Adrenal gland (tissue), 9 donors: ENCODE measurements at regions not wholly inside any gene's neighbourhood (a gene's known extent, or its start where the extent isn't known, plus 50 kb on each side); places are given as distances from the start of the nearest gene placed in this dataset.

Experiments used
- DNase-seq, 7 donors: peaks; one replicate each; pipeline ENCODE4 v3.0.0-alpha.2; 2019 to 2020
- H3K27ac ChIP-seq, 5 donors: fragments of 200-600 bp; sonication (generic) in 4 of 5; 1 replicate in 3 of 5; 2 replicates in 2 of 5; pipeline versions ENCODE4 v1.5.1 to v1.8.0; 2016 to 2020; ENCODE audit warnings: mild to moderate bottlenecking in 1 of 5
- H3K27me3 ChIP-seq: fragments of 200-600 bp; 2 replicates; pipeline ENCODE4 v1.8.0; 2021
- H3K36me3 ChIP-seq, 2 donors: fragments of 200-600 bp; replicated peaks in 1 of 2; 1 replicate in 1 of 2; 2 replicates in 1 of 2; pipeline versions ENCODE4 v1.5.1 to v1.8.0; 2018 to 2022
- H3K4me1 ChIP-seq, 2 donors: fragments of 200-600 bp; replicated peaks in 1 of 2; 1 replicate in 1 of 2; 2 replicates in 1 of 2; pipeline versions ENCODE4 v1.5.1 to v1.8.0; 2018 to 2021
- H3K4me3 ChIP-seq, 4 donors: fragments of 200-600 bp; sonication (generic) in 3 of 4; one replicate each; pipeline ENCODE4 v1.5.1; 2016 to 2018
- H3K9me3 ChIP-seq, 3 donors: fragments of 200-600 bp; sonication (generic) in 1 of 3; replicated peaks in 1 of 3; 1 replicate in 2 of 3; 2 replicates in 1 of 3; pipeline versions ENCODE4 v1.5.1 to v1.8.0; 2016 to 2021
- POLR2A ChIP-seq, 2 donors: fragments of 450-650 bp; IDR thresholded peaks; one replicate each; pipeline ENCODE4 v1.6.1; 2017; ENCODE audit warnings: antibody characterized with exemption in 2 of 2, mild to moderate bottlenecking in 2 of 2, moderate library complexity in 1 of 2
- WGBS, 4 donors: extraction: QIAGEN DNeasy Blood & Tissue Kit in 2 of 4; methylation state at CpG; one replicate each; pipeline versions ENCODE4 v1.1.5 to v1.1.7; 2013 to 2017; 5-methylcytosine and 5-hydroxymethylcytosine counted together
- intact Hi-C, 2 donors: fragments of 100-400 bp; cut with DNase I; formaldehyde crosslinking; loops; one replicate each; pipeline versions ENCODE4 v1.14.1 to v1.15.0; 2022 to 2023
- TF ChIP-seq, protein P1 (sequence below), 6 experiments: fragments of 450-650 bp in 4 of 6; fragments of 200-600 bp in 2 of 6; sonication (generic) in 1 of 6; IDR thresholded peaks; 1 replicate in 5 of 6; 2 replicates in 1 of 6; pipeline versions ENCODE4 v1.5.1 to v1.8.0; 2016 to 2021; ENCODE audit warnings: antibody characterized with exemption in 6 of 6, mild to moderate bottlenecking in 2 of 6, moderate library complexity in 1 of 6
- donor health status: healthy with polysubstance abuse.
- donor health status: Bipolar disorder and iron deficiency.
- donor health status: DM: yes; HTN: yes; CAD: no.
- donor health status: DM: no; HTN: no; CAD: no.
- donor health status: DM: no; HTN: no; CAD: no.

DNA sequence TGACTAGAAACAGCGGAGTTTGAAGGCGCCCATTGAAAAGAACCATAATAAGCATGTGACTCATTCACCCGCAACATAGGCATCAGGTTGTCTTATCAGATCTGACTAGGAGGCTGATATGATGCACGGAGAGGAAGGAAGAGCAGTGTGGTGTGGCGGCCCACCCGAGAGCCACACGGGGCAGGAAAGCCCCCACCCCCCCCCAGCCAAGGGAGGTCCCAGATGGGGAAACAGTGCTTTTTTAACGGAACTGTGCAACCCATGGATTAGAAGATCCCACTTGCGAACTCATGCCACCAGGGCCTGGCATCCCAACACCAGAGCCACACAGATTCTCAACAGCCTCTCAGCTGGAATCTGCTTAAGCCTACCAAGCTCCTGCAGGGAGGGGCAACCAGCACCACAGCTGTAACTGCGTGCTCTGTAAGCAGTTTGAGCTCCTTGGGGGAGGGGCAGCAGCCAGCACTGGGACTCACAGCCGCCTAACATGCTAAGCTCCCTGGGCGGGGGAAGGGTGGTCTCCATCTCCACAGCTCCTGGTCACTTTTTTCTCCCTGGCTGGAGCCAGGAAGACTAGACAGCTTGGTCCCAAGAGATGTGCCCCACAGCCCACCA is 466.2 kb downstream of the PDGFC start:
- Histone ChIP-seq H3K36me3 (no peaks in the 10 kb centered on the region), H3K27ac (no peak overlapping the region), H3K27me3 (no peaks in the 10 kb centered on the region), H3K4me1 (no peaks in the 10 kb centered on the region), H3K9me3 (no peaks in the 10 kb centered on the region), H3K4me3 (no peak overlapping the region)
- no peak for DNase-seq
- 76 to 79% (median 77%) methylated on average over 7 to 12 of the region's 12 CpGs for WGBS, 4 donors
- TF ChIP-seq, protein P1, sequence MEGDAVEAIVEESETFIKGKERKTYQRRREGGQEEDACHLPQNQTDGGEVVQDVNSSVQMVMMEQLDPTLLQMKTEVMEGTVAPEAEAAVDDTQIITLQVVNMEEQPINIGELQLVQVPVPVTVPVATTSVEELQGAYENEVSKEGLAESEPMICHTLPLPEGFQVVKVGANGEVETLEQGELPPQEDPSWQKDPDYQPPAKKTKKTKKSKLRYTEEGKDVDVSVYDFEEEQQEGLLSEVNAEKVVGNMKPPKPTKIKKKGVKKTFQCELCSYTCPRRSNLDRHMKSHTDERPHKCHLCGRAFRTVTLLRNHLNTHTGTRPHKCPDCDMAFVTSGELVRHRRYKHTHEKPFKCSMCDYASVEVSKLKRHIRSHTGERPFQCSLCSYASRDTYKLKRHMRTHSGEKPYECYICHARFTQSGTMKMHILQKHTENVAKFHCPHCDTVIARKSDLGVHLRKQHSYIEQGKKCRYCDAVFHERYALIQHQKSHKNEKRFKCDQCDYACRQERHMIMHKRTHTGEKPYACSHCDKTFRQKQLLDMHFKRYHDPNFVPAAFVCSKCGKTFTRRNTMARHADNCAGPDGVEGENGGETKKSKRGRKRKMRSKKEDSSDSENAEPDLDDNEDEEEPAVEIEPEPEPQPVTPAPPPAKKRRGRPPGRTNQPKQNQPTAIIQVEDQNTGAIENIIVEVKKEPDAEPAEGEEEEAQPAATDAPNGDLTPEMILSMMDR (IDR thresholded peaks at IDR 0.05) = no peak
- no peak for TF ChIP-seq POLR2A (IDR thresholded peaks at IDR 0.05)
- intact Hi-C loops = no loop called here

GRCh38 chr4:156503119-156503518 is 468.5 kb downstream of the PDGFC start:
- TF ChIP-seq, protein P1 (IDR thresholded peaks at IDR 0.05) = no peak
- TF ChIP-seq POLR2A (IDR thresholded peaks at IDR 0.05) = no peak
- DNase-seq = no peak
- intact Hi-C loops = no loop called here
- Histone ChIP-seq H3K4me1 (no peaks in the 10 kb centered on the region), H3K27me3 (no peaks in the 10 kb centered on the region), H3K9me3 (no peaks in the 10 kb centered on the region), H3K27ac (no peak overlapping the region), H3K36me3 (no peaks in the 10 kb centered on the region), H3K4me3 (no peak overlapping the region)
- 81 to 92% (median 90%) methylated on average over 3 of the region's 3 CpGs for WGBS, 4 donors

- no peaks in the 10 kb centered on the region for H3K9me3 ChIP-seq
- DNase-seq = no peak
- H3K27ac ChIP-seq = no peak overlapping the region
- intact Hi-C loops = no loop called here
- no peaks in the 10 kb centered on the region for H3K27me3 ChIP-seq
- no peaks in the 10 kb centered on the region for H3K36me3 ChIP-seq
- no peak for TF ChIP-seq POLR2A (IDR thresholded peaks at IDR 0.05)
- TF ChIP-seq, protein P1 (IDR thresholded peaks at IDR 0.05) = no peak
- no peak overlapping the region for H3K4me3 ChIP-seq
- no peaks in the 10 kb centered on the region for H3K4me1 ChIP-seq
Observed at GRCh38 chr4:156501962-156502361, 469.6 kb downstream of the PDGFC start.

- intact Hi-C loops = no loop called here
- no peaks in the 10 kb centered on the region for H3K36me3 ChIP-seq
- no peaks in the 10 kb centered on the region for H3K4me1 ChIP-seq
- no peak for TF ChIP-seq POLR2A (IDR thresholded peaks at IDR 0.05)
- TF ChIP-seq, protein P1 (IDR thresholded peaks at IDR 0.05) = no peak
- no peak for DNase-seq
- H3K4me3 ChIP-seq = no peak overlapping the region
- H3K27ac ChIP-seq = no peak overlapping the region
- H3K9me3 ChIP-seq = no peaks in the 10 kb centered on the region
- H3K27me3 ChIP-seq = no peaks in the 10 kb centered on the region
- WGBS, 4 donors = 87 to 94% (median 89%) methylated on average over 2 of the region's 2 CpGs
Observed at GRCh38 chr4:156499684-156500083, 471.9 kb downstream of the PDGFC start.
